HG03575 (cell line): ENCODE measurements at regions not wholly inside any gene's neighbourhood (a gene's known extent, or its start where the extent isn't known, plus 50 kb on each side); places are given as distances from the start of the nearest gene placed in this dataset.
"Not testable (repeated sequence)": the region's sequence is repeated elsewhere in the genome, so short reads cannot be mapped to it uniquely, and the experiment has no call there.

Experiments used
- ATAC-seq: cut with Tn5 transposase; IDR thresholded peaks from one replicate; pipeline ENCODE4 v1.9.1; 2021; ENCODE audit not compliant: unreplicated experiment, insufficient number of reproducible peaks, low FRiP score; ENCODE audit errors: extremely low read depth

GRCh38 chr1:88330201-88330600, 353.9 kb upstream of the PKN2 start:
- no peak for ATAC-seq

GRCh38 chr1:88333086-88333695, 350.9 kb upstream of the PKN2 start:
- ATAC-seq: no peak

- no peak for ATAC-seq
These were observed 342.6 kb upstream of the PKN2 start for GRCh38 chr1:88341447-88341846.

GRCh38 chr1:88342081-88342480, 342.0 kb upstream of the PKN2 start:
- ATAC-seq: not testable (repeated sequence)

GRCh38 chr1:88350648-88351047, 333.4 kb upstream of the PKN2 start:
- ATAC-seq: no peak

GRCh38 chr1:88351960-88352359, 332.1 kb upstream of the PKN2 start:
- no peak for ATAC-seq

GRCh38 chr1:88354256-88354655, 329.8 kb upstream of the PKN2 start:
- ATAC-seq: no peak

GRCh38 chr1:88357729-88358128, 326.3 kb upstream of the PKN2 start:
- no peak for ATAC-seq

- ATAC-seq: no peak
These were observed 312.5 kb upstream of the PKN2 start for GRCh38 chr1:88371436-88372023.

GRCh38 chr1:88375977-88376376, 308.1 kb upstream of the PKN2 start:
- no peak for ATAC-seq

GRCh38 chr1:88376421-88376820, 307.7 kb upstream of the PKN2 start:
- ATAC-seq: no peak

GRCh38 chr1:88378560-88378959, 305.5 kb upstream of the PKN2 start:
- ATAC-seq: no peak

- ATAC-seq: no peak
These were observed 289.1 kb upstream of the PKN2 start for GRCh38 chr1:88394958-88395357.

- no peak for ATAC-seq
These were observed 285.7 kb upstream of the PKN2 start for GRCh38 chr1:88398338-88398737.

- ATAC-seq: peak; percentile 70
These were observed 284.4 kb upstream of the PKN2 start for GRCh38 chr1:88399690-88400089.

GRCh38 chr1:88401313-88401712, 282.8 kb upstream of the PKN2 start:
- peak; percentile 82 for ATAC-seq

- ATAC-seq: no peak
These were observed 279.5 kb upstream of the PKN2 start for GRCh38 chr1:88404582-88404981.

GRCh38 chr1:88407248-88407647, 276.8 kb upstream of the PKN2 start:
- ATAC-seq: no peak

GRCh38 chr1:88421997-88422396, 262.1 kb upstream of the PKN2 start:
- ATAC-seq: no peak

- ATAC-seq: no peak
These were observed 250.5 kb upstream of the PKN2 start for GRCh38 chr1:88433556-88433955.

GRCh38 chr1:88434836-88435235, 249.2 kb upstream of the PKN2 start:
- ATAC-seq: no peak
